WTC11 (cell line): ENCODE measurements at regions not wholly inside any gene's neighbourhood (a gene's known extent, or its start where the extent isn't known, plus 50 kb on each side); places are given as distances from the start of the nearest gene placed in this dataset.

Source experiments
- CTCF ChIP-seq: fragments of 200-600 bp; IDR thresholded peaks from 2 replicates; pipeline ENCODE4 v1.8.0; 2022; ENCODE audit warnings: antibody characterized with exemption
- E2F4 ChIP-seq: sonication (generic); formaldehyde crosslinking; IDR thresholded peaks from 2 replicates; pipeline ENCODE4 v1.8.1; 2022; ENCODE audit warnings: low read depth, mild to moderate bottlenecking, moderate library complexity, missing genetic modification reagents, borderline replicate concordance
- ZNF281 ChIP-seq: sonication (generic); formaldehyde crosslinking; IDR thresholded peaks from 2 replicates; pipeline ENCODE4 v1.8.0; 2023; ENCODE audit warnings: mild to moderate bottlenecking, missing genetic modification reagents

GRCh38 chr9:136611606-136612005, 51.1 kb upstream of the EGFL7 start:
- TF ChIP-seq E2F4 (CRISPR knock-in tag) (no peak), CTCF (no peak), ZNF281 (no peak)
